ENCODE measurements at regions not wholly inside any gene's neighbourhood (a gene's known extent, or its start where the extent isn't known, plus 50 kb on each side); places are given as distances from the start of the nearest gene placed in this dataset.

DNA sequence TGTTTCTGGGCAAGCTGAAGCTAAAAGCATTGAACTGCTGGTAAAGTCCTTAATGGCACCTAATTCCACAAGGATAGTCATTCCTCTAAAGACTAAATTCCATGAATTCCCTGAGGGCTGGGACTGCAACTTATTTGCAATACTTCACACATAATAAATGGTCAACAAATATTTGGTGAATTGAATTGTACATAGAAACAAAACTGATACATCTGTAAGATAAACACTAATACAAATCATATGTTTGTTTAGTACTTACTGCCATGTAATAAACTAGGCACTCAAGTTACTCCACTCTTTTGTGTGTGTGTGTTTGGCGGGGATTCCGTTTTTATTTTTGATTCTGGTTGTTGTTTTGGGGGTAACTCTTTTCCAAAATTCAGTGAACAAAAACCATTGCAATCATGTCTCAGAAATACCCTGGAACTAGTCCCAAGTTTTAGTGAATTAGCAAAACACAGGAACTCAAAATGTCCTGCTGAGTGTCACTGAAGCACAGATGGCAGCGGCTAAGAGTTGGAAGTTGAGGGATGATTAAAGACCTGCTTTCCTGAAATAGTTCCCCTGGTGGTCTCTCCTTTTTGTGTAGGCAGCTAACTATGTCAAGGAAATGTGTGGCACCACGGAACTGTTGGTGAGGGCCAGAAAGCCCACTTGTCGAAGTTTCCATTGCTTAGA is 74.8 kb upstream of the SNRPB2 start:
- Mint-ChIP-seq H3K36me3 (no peaks in the 10 kb centered on the region), H3K4me3 (no peak overlapping the region), H3K9me3 (peaks cover 0 to 6% (median 1%) of the 10 kb centered on the region in 7 donors), H3K27me3 (ENCODE audit: low read depth in 3 of 3) (peaks cover 0 to 2% (median 1%) of the 10 kb centered on the region in 3 donors), H3K4me1 (no peaks in the 10 kb centered on the region), H3K27ac (no peak overlapping the region)
- H3K4me1 ChIP-seq (ENCODE audit: control insufficient read depth in 1 of 2, insufficient read depth in 2 of 2, low read length in 2 of 2): no peaks in the 10 kb centered on the region
- no peak for DNase-seq
- no peaks in the 10 kb centered on the region for H3K9me3 ChIP-seq (replicated peaks in 1 of 2; ENCODE audit: control insufficient read depth in 1 of 2, insufficient read depth in 1 of 2, low read length in 2 of 2)
- no peaks in the 10 kb centered on the region for H3K79me2 ChIP-seq (ENCODE audit: insufficient read depth, low read length)
- 64% methylated on average over 2 of the region's 5 CpGs for WGBS (ENCODE audit: insufficient coverage)
- intact Hi-C loops (cut with micrococcal nuclease): no loop called here
- H3K36me3 ChIP-seq (replicated peaks in 1 of 2; ENCODE audit: control insufficient read depth in 1 of 2, insufficient read depth in 2 of 2, low read length in 2 of 2): no peaks in the 10 kb centered on the region
- H3K27ac ChIP-seq (ENCODE audit: low read depth in 1 of 2, low read length in 2 of 2): no peak overlapping the region
- H3K4me2 ChIP-seq (replicated peaks; ENCODE audit: extremely low read depth, low read length, poor library complexity, severe bottlenecking): no peak overlapping the region
- no peak overlapping the region for H2AFZ ChIP-seq (ENCODE audit: insufficient read depth, low read depth, low read length, poor library complexity, severe bottlenecking)
- H3K9ac ChIP-seq (ENCODE audit: insufficient read depth, low read length, poor library complexity, severe bottlenecking): no peak overlapping the region
- H3K27me3 ChIP-seq (ENCODE audit: control insufficient read depth in 2 of 2, insufficient read depth in 2 of 2, low read length in 2 of 2): no peaks in the 10 kb centered on the region
- TF ChIP-seq CTCF (IDR thresholded peaks at IDR 0.05): no peak
- H4K20me1 ChIP-seq (ENCODE audit: insufficient read depth, low read length): no peaks in the 10 kb centered on the region
- no peak overlapping the region for H3K4me3 ChIP-seq (replicated peaks in 1 of 3; ENCODE audit: low read depth in 2 of 3, low read length in 3 of 3)

DNA sequence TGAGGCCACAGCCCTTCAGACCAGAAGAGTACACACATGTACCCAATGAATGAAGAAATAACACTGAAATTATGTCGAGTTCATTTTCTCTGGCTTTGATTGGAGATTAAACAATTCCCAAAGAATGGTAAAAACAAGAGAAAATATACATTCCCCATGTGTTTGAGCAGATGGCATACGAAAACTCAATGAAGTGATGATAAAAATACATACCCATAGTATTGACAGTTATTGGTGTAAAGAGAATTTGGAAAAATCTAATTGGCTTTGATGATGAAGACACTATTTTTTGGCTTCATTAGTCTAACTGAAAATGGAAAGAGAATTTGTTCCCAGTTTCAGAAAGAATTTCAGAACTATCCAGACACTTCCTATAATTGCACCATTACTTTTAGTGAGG is 76.6 kb upstream of the SNRPB2 start:
- H3K4me1 ChIP-seq (ENCODE audit: control insufficient read depth in 1 of 2, insufficient read depth in 2 of 2, low read length in 2 of 2): no peaks in the 10 kb centered on the region
- no peak overlapping the region for H3K4me2 ChIP-seq (replicated peaks; ENCODE audit: extremely low read depth, low read length, poor library complexity, severe bottlenecking)
- no peaks in the 10 kb centered on the region for H3K9me3 ChIP-seq (replicated peaks in 1 of 2; ENCODE audit: control insufficient read depth in 1 of 2, insufficient read depth in 1 of 2, low read length in 2 of 2)
- H3K4me1 Mint-ChIP-seq: no peaks in the 10 kb centered on the region
- no peaks in the 10 kb centered on the region for H3K36me3 ChIP-seq (replicated peaks in 1 of 2; ENCODE audit: control insufficient read depth in 1 of 2, insufficient read depth in 2 of 2, low read length in 2 of 2)
- WGBS (ENCODE audit: insufficient coverage): no CpG with 5 or more reads among the region's 2 CpGs
- no peak for TF ChIP-seq CTCF (IDR thresholded peaks at IDR 0.05)
- H2AFZ ChIP-seq (ENCODE audit: insufficient read depth, low read depth, low read length, poor library complexity, severe bottlenecking): no peak overlapping the region
- H3K27me3 Mint-ChIP-seq (ENCODE audit: low read depth in 3 of 3): peaks cover 0 to 3% (median 2%) of the 10 kb centered on the region in 3 donors
- no peak overlapping the region for H3K27ac ChIP-seq (ENCODE audit: low read depth in 1 of 2, low read length in 2 of 2)
- no peak for DNase-seq
- intact Hi-C loops (cut with micrococcal nuclease): no loop called here
- no peaks in the 10 kb centered on the region for H3K27me3 ChIP-seq (ENCODE audit: control insufficient read depth in 2 of 2, insufficient read depth in 2 of 2, low read length in 2 of 2)
- no peaks in the 10 kb centered on the region for H4K20me1 ChIP-seq (ENCODE audit: insufficient read depth, low read length)
- H3K9me3 Mint-ChIP-seq: peaks cover 0 to 5% (median 1%) of the 10 kb centered on the region in 7 donors
- no peak overlapping the region for H3K9ac ChIP-seq (ENCODE audit: insufficient read depth, low read length, poor library complexity, severe bottlenecking)
- H3K4me3 ChIP-seq (replicated peaks in 1 of 3; ENCODE audit: low read depth in 2 of 3, low read length in 3 of 3): no peak overlapping the region
- H3K4me3 Mint-ChIP-seq: no peak overlapping the region
- no peaks in the 10 kb centered on the region for H3K36me3 Mint-ChIP-seq
- H3K27ac Mint-ChIP-seq: no peak overlapping the region
- no peaks in the 10 kb centered on the region for H3K79me2 ChIP-seq (ENCODE audit: insufficient read depth, low read length)
